ENCODE measurements at regions not wholly inside any gene's neighbourhood (a gene's known extent, or its start where the extent isn't known, plus 50 kb on each side); places are given as distances from the start of the nearest gene placed in this dataset.
"Not testable (repeated sequence)": the region's sequence is repeated elsewhere in the genome, so short reads cannot be mapped to it uniquely, and the experiment has no call there.

GRCh38 chr6:44039191-44039719 is 88.0 kb downstream of the MRPL14 start:
- Histone ChIP-seq H3K4me3 (ENCODE audit: low read length, poor library complexity, severe bottlenecking) (no peak overlapping the region), H3K9me3 (ENCODE audit: insufficient read depth, low read depth, low read length) (no peaks in the 10 kb centered on the region), H3K4me2 (ENCODE audit: low read depth, low read length, poor library complexity, severe bottlenecking) (no peak overlapping the region), H4K20me1 (ENCODE audit: insufficient read depth, low read length, poor library complexity, severe bottlenecking) (no peaks in the 10 kb centered on the region), H3F3A (ENCODE audit: low read depth) (no peaks in the 10 kb centered on the region), H3K36me3 (ENCODE audit: insufficient read depth, low read length) (no peaks in the 10 kb centered on the region), H2AFZ (ENCODE audit: low read length) (no peak overlapping the region), H3K79me2 (ENCODE audit: insufficient read depth, low read length) (no peaks in the 10 kb centered on the region), H3K9me2 (replicated peaks; ENCODE audit: low read depth, low read length) (no peaks in the 10 kb centered on the region), H3K27me3 (ENCODE audit: insufficient read depth, low read length, poor library complexity, severe bottlenecking) (no peaks in the 10 kb centered on the region), H3K9ac (ENCODE audit: low read depth, low read length, poor library complexity, severe bottlenecking) (no peak overlapping the region), H3K4me1 (ENCODE audit: insufficient read depth, low read length, poor library complexity, severe bottlenecking) (peaks cover 47% of the 10 kb centered on the region)
- TF ChIP-seq CTCF (conservative IDR thresholded peaks at IDR 0.05; ENCODE audit: low read length) (no peak), EZH2phosphoT487 (IDR thresholded peaks at IDR 0.05; ENCODE audit: borderline replicate concordance) (no peak)

GRCh38 chr6:44038543-44039065 is 88.6 kb downstream of the MRPL14 start:
- peaks cover 49% of the 10 kb centered on the region for H3K4me1 ChIP-seq (ENCODE audit: insufficient read depth, low read length, poor library complexity, severe bottlenecking)
- H3F3A ChIP-seq (ENCODE audit: low read depth) = no peaks in the 10 kb centered on the region
- no peak overlapping the region for H3K4me3 ChIP-seq (ENCODE audit: low read length, poor library complexity, severe bottlenecking)
- no peaks in the 10 kb centered on the region for H4K20me1 ChIP-seq (ENCODE audit: insufficient read depth, low read length, poor library complexity, severe bottlenecking)
- H3K27me3 ChIP-seq (ENCODE audit: insufficient read depth, low read length, poor library complexity, severe bottlenecking) = no peaks in the 10 kb centered on the region
- H2AFZ ChIP-seq (ENCODE audit: low read length) = no peak overlapping the region
- no peaks in the 10 kb centered on the region for H3K9me2 ChIP-seq (replicated peaks; ENCODE audit: low read depth, low read length)
- H3K79me2 ChIP-seq (ENCODE audit: insufficient read depth, low read length) = no peaks in the 10 kb centered on the region
- TF ChIP-seq CTCF (conservative IDR thresholded peaks at IDR 0.05; ENCODE audit: low read length) = no peak
- TF ChIP-seq EZH2phosphoT487 (IDR thresholded peaks at IDR 0.05; ENCODE audit: borderline replicate concordance) = no peak
- H3K9ac ChIP-seq (ENCODE audit: low read depth, low read length, poor library complexity, severe bottlenecking) = no peak overlapping the region
- no peaks in the 10 kb centered on the region for H3K36me3 ChIP-seq (ENCODE audit: insufficient read depth, low read length)
- no peak overlapping the region for H3K4me2 ChIP-seq (ENCODE audit: low read depth, low read length, poor library complexity, severe bottlenecking)
- no peaks in the 10 kb centered on the region for H3K9me3 ChIP-seq (ENCODE audit: insufficient read depth, low read depth, low read length)

- no peaks in the 10 kb centered on the region for H4K20me1 ChIP-seq (ENCODE audit: insufficient read depth, low read length, poor library complexity, severe bottlenecking)
- H3K4me1 ChIP-seq (ENCODE audit: insufficient read depth, low read length, poor library complexity, severe bottlenecking) = peaks cover 44% of the 10 kb centered on the region
- H3K36me3 ChIP-seq (ENCODE audit: insufficient read depth, low read length) = no peaks in the 10 kb centered on the region
- no peak overlapping the region for H2AFZ ChIP-seq (ENCODE audit: low read length)
- TF ChIP-seq CTCF (conservative IDR thresholded peaks at IDR 0.05; ENCODE audit: low read length) (no peak), EZH2phosphoT487 (IDR thresholded peaks at IDR 0.05; ENCODE audit: borderline replicate concordance) (no peak)
- no peaks in the 10 kb centered on the region for H3K79me2 ChIP-seq (ENCODE audit: insufficient read depth, low read length)
- H3K9me2 ChIP-seq (replicated peaks; ENCODE audit: low read depth, low read length) = no peaks in the 10 kb centered on the region
- H3K4me2 ChIP-seq (ENCODE audit: low read depth, low read length, poor library complexity, severe bottlenecking) = no peak overlapping the region
- H3F3A ChIP-seq (ENCODE audit: low read depth) = no peaks in the 10 kb centered on the region
- H3K4me3 ChIP-seq (ENCODE audit: low read length, poor library complexity, severe bottlenecking) = no peak overlapping the region
- H3K9ac ChIP-seq (ENCODE audit: low read depth, low read length, poor library complexity, severe bottlenecking) = no peak overlapping the region
- no peaks in the 10 kb centered on the region for H3K27me3 ChIP-seq (ENCODE audit: insufficient read depth, low read length, poor library complexity, severe bottlenecking)
- H3K9me3 ChIP-seq (ENCODE audit: insufficient read depth, low read depth, low read length) = no peaks in the 10 kb centered on the region
These were observed 89.3 kb downstream of the MRPL14 start for GRCh38 chr6:44037847-44038542.

- H3F3A ChIP-seq (ENCODE audit: low read depth); H3K36me3 ChIP-seq (ENCODE audit: insufficient read depth, low read length); H3K9ac ChIP-seq (ENCODE audit: low read depth, low read length, poor library complexity, severe bottlenecking); H4K20me1 ChIP-seq (ENCODE audit: insufficient read depth, low read length, poor library complexity, severe bottlenecking); H3K4me2 ChIP-seq (ENCODE audit: low read depth, low read length, poor library complexity, severe bottlenecking); H3K9me3 ChIP-seq (ENCODE audit: insufficient read depth, low read depth, low read length); H3K27me3 ChIP-seq (ENCODE audit: insufficient read depth, low read length, poor library complexity, severe bottlenecking); H3K79me2 ChIP-seq (ENCODE audit: insufficient read depth, low read length); H3K4me3 ChIP-seq (ENCODE audit: low read length, poor library complexity, severe bottlenecking); H3K9me2 ChIP-seq (replicated peaks; ENCODE audit: low read depth, low read length); H2AFZ ChIP-seq (ENCODE audit: low read length): not testable (repeated sequence)
- peaks cover 37% of the 10 kb centered on the region for H3K4me1 ChIP-seq (ENCODE audit: insufficient read depth, low read length, poor library complexity, severe bottlenecking)
These were observed 90.0 kb downstream of the MRPL14 start for GRCh38 chr6:44037276-44037675.
